ENCODE measurements at regions not wholly inside any gene's neighbourhood (a gene's known extent, or its start where the extent isn't known, plus 50 kb on each side); places are given as distances from the start of the nearest gene placed in this dataset.

DNA sequence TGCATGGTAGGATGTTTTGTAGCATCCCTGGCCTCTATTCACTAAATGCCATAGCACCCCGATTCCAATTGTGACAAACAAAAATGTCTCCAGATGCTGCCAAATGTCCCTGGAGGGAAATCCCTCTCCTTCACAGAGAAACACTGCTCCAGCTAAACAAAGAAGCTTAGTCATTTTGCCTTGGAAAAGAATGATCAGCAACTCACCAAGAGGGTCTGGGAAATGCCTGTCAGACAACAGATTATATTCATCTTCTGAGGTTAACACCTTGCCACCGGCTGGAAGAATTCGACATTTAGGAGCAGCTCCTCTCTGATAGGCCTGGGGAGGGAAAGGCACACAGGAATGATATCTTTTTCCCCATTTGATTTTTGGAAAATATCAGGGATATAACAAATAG lies 84.4 kb downstream of the NIBAN1 start:
- TF ChIP-seq ZFX (IDR thresholded peaks at IDR 0.05) (no peak), CTCF (conservative IDR thresholded peaks at IDR 0.05) (no peak)
- H3K27ac ChIP-seq = no peak overlapping the region

- no peak overlapping the region for H3K27ac ChIP-seq
- TF ChIP-seq ZFX (IDR thresholded peaks at IDR 0.05) (no peak), CTCF (conservative IDR thresholded peaks at IDR 0.05) (no peak)
Measured at GRCh38 chr1:184889166-184889565, 85.1 kb downstream of the NIBAN1 start.

GRCh38 chr1:184888505-184888904 lies 85.8 kb downstream of the NIBAN1 start:
- TF ChIP-seq CTCF (conservative IDR thresholded peaks at IDR 0.05) = no peak
- no peak overlapping the region for H3K27ac ChIP-seq

DNA sequence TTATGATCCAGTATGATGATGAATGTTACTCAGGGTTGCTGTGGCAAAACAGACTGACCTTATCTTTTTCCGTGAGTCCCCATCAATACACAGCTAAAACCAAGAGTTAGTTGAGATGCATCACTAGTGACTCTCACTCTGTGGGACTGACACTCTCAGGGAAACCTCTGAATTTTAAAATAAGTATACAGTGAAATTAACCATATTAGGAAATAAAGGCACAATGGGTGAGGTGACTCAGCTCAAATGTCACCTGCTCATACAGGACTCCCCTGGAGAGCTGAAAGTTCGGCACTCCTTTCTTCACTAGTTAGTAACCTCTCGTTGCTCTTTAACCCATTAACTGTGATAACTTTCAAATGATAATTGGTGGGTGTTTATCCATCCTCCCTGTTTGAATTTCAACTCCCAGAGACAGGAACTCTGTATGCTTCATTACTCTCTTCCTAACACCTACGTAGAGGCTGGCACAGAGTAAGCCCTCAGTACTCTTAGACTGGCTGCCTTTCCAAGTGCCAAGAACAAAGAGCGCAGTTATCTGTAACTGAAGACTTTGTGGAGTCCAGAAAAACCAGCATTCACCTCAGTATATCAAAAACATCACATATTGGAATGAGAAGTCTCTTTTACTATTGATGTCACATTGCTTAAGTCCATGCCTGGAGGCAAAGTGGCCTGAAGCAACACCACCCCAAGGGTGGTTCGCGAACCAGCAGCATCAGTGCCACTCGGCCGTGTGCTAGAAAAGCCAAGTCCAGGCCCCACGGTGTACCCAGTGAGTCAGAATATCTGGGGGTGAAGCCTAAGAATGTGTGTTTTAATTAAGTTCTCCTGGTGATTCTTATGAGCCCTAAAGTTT lies 91.1 kb downstream of the NIBAN1 start:
- no peak overlapping the region for H3K27ac ChIP-seq
- TF ChIP-seq ZFX (IDR thresholded peaks at IDR 0.05) (no peak), CTCF (conservative IDR thresholded peaks at IDR 0.05) (no peak)

DNA sequence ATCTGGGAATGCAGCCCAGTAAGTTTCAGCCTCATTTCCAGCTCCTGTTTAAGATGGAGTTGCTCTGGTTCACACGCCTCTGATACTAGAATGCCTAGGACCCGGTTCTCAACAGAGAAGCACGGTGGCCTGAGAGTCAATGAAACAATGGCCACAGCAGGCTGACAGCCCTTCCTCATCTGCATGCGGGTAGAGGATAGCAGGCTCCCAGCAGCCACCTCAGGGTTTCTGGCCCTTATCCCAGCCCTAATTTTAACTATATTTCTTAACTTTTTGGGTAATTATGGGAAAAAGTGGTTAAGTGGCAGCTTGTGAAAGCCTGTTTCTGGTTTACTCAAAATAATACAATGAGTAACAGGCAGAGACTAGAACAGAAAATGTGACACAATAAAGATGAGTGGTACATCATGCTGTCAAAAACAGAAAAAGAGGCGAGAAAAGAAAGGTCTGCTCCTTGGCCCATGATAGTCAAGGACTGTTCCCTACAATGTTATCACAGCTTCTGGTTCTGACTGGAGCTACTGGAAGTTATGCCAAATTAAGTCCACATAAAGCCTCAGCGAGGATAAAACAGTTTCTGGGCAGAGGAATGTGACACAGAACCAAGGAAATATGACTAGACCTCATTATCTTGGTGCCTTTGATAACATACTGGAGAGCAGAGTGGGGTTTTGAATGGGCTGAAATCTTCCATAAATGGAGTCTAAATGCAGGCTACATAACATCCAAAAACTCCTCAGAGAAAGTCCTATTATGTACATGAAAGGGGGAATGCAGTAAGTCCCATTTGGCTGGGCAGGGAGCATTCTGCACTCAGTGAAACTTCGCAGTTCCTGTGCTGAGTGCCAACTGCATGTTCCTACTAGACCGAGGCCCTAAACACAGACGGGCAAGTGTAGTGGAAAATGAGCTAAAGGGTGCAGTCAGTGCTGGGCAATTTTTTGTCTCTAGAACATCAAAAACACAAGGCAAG lies 92.1 kb downstream of the NIBAN1 start:
- no peak overlapping the region for H3K27ac ChIP-seq
- TF ChIP-seq ZFX (IDR thresholded peaks at IDR 0.05) (no peak), CTCF (conservative IDR thresholded peaks at IDR 0.05) (no peak)

DNA sequence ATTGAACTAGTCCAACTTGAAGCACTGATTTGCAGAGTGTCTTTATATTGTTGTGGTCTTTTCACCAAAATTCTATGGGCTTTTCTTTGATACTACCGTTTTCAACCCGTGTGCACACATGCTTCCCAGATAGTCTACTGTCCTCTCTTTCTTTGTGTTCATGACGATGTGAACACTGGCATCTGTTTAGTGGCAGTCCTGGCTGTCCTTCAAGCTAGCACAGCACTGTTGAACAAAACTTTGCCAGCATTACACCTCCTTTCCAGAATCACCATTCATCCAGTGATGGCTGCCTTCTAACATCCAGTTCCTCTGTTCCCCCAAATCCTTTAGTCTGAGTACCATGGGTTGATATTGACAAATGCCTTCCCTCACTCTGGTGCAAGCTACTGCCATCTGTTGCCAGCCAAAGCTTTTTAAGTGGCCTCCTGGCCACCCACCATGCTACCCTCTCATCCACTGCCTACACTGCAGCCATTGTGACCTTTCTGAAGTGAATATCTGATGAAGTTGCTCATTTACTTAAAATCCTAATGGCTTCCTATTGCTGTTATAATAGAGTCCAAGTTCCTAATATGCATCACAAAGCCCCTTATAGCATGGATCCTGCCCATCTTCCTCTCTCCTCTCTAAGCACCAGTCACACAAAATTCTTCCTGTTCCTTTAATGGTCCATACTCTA lies 94.3 kb downstream of the NIBAN1 start:
- TF ChIP-seq ZFX (IDR thresholded peaks at IDR 0.05) (no peak), CTCF (conservative IDR thresholded peaks at IDR 0.05) (no peak)
- H3K27ac ChIP-seq = no peak overlapping the region
